Body of pancreas (tissue), 4 donors: ENCODE measurements at regions not wholly inside any gene's neighbourhood (a gene's known extent, or its start where the extent isn't known, plus 50 kb on each side); places are given as distances from the start of the nearest gene placed in this dataset.

Experiments used
- POLR2A ChIP-seq, 3 donors: fragments of 450-650 bp; IDR thresholded peaks; one replicate each; pipeline ENCODE4 v1.6.1; 2016; ENCODE audit warnings: antibody characterized with exemption in 3 of 3, mild to moderate bottlenecking in 2 of 3
- TF ChIP-seq, protein P1 (sequence below), 7 experiments: fragments of 450-650 bp in 4 of 7; fragments of 200-600 bp in 3 of 7; sonication (generic) in 3 of 7; IDR thresholded peaks; one replicate each; pipeline ENCODE4 v1.5.1; 2016 to 2019; ENCODE audit warnings: antibody characterized with exemption in 7 of 7

DNA sequence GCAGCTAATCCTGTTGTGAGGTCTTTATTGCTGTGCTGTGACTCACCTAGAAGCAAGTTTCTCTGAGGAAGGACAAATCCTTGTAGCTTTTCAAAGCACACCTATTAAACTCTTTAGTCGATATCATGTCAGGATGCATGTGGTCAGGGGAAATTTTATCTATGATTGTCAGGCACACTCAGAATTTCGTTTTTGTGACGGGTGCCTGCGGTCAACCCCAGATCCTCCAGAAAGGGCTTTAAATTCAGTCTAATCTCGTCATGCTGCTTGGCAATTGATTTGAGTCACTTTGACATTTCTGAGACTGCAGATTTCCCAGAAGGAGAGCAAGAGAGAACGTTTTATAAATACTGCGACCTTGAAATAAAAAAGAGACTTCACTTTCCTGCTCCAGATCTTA lies 316.9 kb downstream of the FGF9 start:
- TF ChIP-seq, protein P1, sequence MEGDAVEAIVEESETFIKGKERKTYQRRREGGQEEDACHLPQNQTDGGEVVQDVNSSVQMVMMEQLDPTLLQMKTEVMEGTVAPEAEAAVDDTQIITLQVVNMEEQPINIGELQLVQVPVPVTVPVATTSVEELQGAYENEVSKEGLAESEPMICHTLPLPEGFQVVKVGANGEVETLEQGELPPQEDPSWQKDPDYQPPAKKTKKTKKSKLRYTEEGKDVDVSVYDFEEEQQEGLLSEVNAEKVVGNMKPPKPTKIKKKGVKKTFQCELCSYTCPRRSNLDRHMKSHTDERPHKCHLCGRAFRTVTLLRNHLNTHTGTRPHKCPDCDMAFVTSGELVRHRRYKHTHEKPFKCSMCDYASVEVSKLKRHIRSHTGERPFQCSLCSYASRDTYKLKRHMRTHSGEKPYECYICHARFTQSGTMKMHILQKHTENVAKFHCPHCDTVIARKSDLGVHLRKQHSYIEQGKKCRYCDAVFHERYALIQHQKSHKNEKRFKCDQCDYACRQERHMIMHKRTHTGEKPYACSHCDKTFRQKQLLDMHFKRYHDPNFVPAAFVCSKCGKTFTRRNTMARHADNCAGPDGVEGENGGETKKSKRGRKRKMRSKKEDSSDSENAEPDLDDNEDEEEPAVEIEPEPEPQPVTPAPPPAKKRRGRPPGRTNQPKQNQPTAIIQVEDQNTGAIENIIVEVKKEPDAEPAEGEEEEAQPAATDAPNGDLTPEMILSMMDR (IDR thresholded peaks at IDR 0.05), result no peak
- TF ChIP-seq POLR2A (IDR thresholded peaks at IDR 0.05), result no peak
